Neural crest cell (in vitro differentiated cells): ENCODE measurements at regions not wholly inside any gene's neighbourhood (a gene's known extent, or its start where the extent isn't known, plus 50 kb on each side); places are given as distances from the start of the nearest gene placed in this dataset.

ENCODE experiments used
- DNase-seq: peaks from one replicate; pipeline ENCODE4 v3.0.0; 2021; ENCODE audit warnings: low read depth, mixed read lengths, low spot score
- H3K27ac Mint-ChIP-seq: one replicate; pipeline ENCODE4 v1.8.0; 2021; ENCODE audit warnings: mild to moderate bottlenecking, mixed read lengths; ENCODE audit not compliant: unreplicated experiment
- H3K27me3 Mint-ChIP-seq: 2 replicates; pipeline ENCODE4 v1.8.0; 2021; ENCODE audit warnings: low read depth, mild to moderate bottlenecking, mixed read lengths
- H3K36me3 Mint-ChIP-seq: 2 replicates; pipeline ENCODE4 v1.8.0; 2021; ENCODE audit warnings: low read depth, mild to moderate bottlenecking, mixed read lengths
- H3K4me1 Mint-ChIP-seq: 2 replicates; pipeline ENCODE4 v1.8.0; 2021; ENCODE audit warnings: mixed read lengths
- H3K4me3 Mint-ChIP-seq: one replicate; pipeline ENCODE4 v1.8.0; 2021; ENCODE audit warnings: mild to moderate bottlenecking, mixed read lengths
- H3K9me3 Mint-ChIP-seq: 2 replicates; pipeline ENCODE4 v1.8.0; 2021; ENCODE audit warnings: mixed read lengths
- CTCF ChIP-seq: fragments of 200-600 bp; sonication (generic); conservative IDR thresholded peaks from 2 replicates; pipeline ENCODE4 v1.5.0; 2021; ENCODE audit warnings: antibody characterized with exemption, mild to moderate bottlenecking

GRCh38 chrX:3407781-3408180, 61.3 kb upstream of the MXRA5 start:
- H3K9me3 Mint-ChIP-seq, result peaks cover 4% of the 10 kb centered on the region
- H3K27me3 Mint-ChIP-seq, result peaks cover 6% of the 10 kb centered on the region
- TF ChIP-seq CTCF, result no peak

GRCh38 chrX:3407121-3407520, 60.7 kb upstream of the MXRA5 start:
- Mint-ChIP-seq H3K9me3 (peaks cover 6% of the 10 kb centered on the region), H3K4me1 (no peaks in the 10 kb centered on the region), H3K36me3 (peaks cover 2% of the 10 kb centered on the region), H3K27me3 (peaks cover 6% of the 10 kb centered on the region), H3K27ac (no peak overlapping the region), H3K4me3 (no peak overlapping the region)
- TF ChIP-seq CTCF, result no peak
- DNase-seq, result no peak

More at GRCh38 chrX:3407781-3408180, 61.3 kb upstream of the MXRA5 start:
- Mint-ChIP-seq H3K4me3 (no peak overlapping the region), H3K4me1 (no peaks in the 10 kb centered on the region), H3K27ac (no peak overlapping the region), H3K36me3 (no peaks in the 10 kb centered on the region)
- DNase-seq, result no peak

- H3K27me3 Mint-ChIP-seq, result peaks cover 4% of the 10 kb centered on the region
- H3K36me3 Mint-ChIP-seq, result peaks cover 2% of the 10 kb centered on the region
- H3K27ac Mint-ChIP-seq, result no peak overlapping the region
- no peaks in the 10 kb centered on the region for H3K4me1 Mint-ChIP-seq
- H3K4me3 Mint-ChIP-seq, result no peak overlapping the region
- TF ChIP-seq CTCF, result no peak
- DNase-seq, result no peak
- H3K9me3 Mint-ChIP-seq, result peaks cover 6% of the 10 kb centered on the region
Observed at GRCh38 chrX:3403748-3404147, 57.3 kb upstream of the MXRA5 start.
